ENCODE measurements at regions not wholly inside any gene's neighbourhood (a gene's known extent, or its start where the extent isn't known, plus 50 kb on each side); places are given as distances from the start of the nearest gene placed in this dataset.

DNA sequence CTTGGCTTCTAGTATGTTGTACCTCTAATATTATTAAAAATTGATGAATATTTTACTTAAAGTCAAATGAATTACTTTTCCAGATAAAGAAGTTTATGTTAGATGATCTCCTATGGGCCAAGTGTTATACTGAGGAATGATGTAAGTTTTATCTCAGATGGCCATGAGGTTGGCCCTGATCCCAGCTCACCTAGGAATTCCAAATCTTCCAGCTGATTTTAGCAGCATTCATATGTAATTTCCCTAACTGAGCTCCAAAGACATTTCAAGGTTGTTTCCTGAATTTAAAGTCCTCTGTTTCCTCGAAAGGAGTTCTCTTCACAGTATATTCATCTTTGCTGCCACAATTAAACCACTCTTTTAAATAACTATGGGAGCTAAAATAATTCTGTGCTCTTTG lies 1670.4 kb upstream of the SPRY2 start:
- TF ChIP-seq CTCF (IDR thresholded peaks at IDR 0.05), result no peak
- TF ChIP-seq EZH2 (IDR thresholded peaks at IDR 0.05; ENCODE audit: borderline replicate concordance, insufficient read depth, low read depth, low read length, poor library complexity, severe bottlenecking), result no peak
